Cardiac septum (tissue), 1 donor: ENCODE measurements at regions not wholly inside any gene's neighbourhood (a gene's known extent, or its start where the extent isn't known, plus 50 kb on each side); places are given as distances from the start of the nearest gene placed in this dataset.

ENCODE experiments used
- DNase-seq: peaks from one replicate; pipeline ENCODE4 v3.0.0-alpha.2; 2020; ENCODE audit warnings: low spot score
- intact Hi-C: fragments of 100-400 bp; cut with DNase I; formaldehyde crosslinking; loops from one replicate; pipeline ENCODE4 v1.14.0; 2022
- donor health status: DM: no; HTN: no; CAD: no.

DNA sequence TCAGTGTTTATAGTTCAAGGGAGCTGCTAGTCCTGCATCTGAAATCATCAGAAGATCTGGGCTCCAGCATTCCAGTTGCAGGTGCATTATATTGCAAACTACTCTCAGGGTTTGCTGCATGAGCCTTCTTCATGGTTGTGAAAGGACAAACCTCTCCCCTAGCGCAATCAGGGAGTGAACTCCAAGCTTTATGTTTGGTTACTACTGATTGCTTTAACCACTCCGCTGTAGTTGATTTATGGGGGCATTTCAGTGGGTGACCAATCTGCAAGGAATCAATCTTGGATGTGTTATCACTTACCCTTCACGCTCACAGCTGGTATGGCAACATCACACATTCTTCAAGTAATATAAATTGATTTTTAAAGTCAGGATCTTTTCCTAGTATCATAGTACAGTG is 552.1 kb downstream of the SPOCK3 start:
- intact Hi-C loops = no loop called here
- DNase-seq = no peak
